Renal pelvis (tissue), 1 donor: ENCODE measurements at regions not wholly inside any gene's neighbourhood (a gene's known extent, or its start where the extent isn't known, plus 50 kb on each side); places are given as distances from the start of the nearest gene placed in this dataset.
A peak's percentile ranks its signal among the peaks of the same experiment; 100 is the strongest.
"Not testable (repeated sequence)": the region's sequence is repeated elsewhere in the genome, so short reads cannot be mapped to it uniquely, and the experiment has no call there.

ENCODE experiments used
- DNase-seq: peaks from one replicate; pipeline ENCODE4 v3.0.0-alpha.2; 2013

- no peak for DNase-seq
Measured at GRCh38 chr7:77484785-77485184, 52.3 kb upstream of the PTPN12 start.

- DNase-seq: peak; percentile 31
Measured at GRCh38 chr7:77482015-77482414, 55.1 kb upstream of the PTPN12 start.

GRCh38 chr7:77481615-77482014 lies 55.5 kb upstream of the PTPN12 start:
- no peak for DNase-seq

- DNase-seq: not testable (repeated sequence)
Measured at GRCh38 chr7:77480102-77480627, 56.9 kb upstream of the PTPN12 start.

- DNase-seq: no peak
Measured at GRCh38 chr7:77479536-77480088, 57.5 kb upstream of the PTPN12 start.

GRCh38 chr7:77476871-77477270 lies 60.2 kb upstream of the PTPN12 start:
- no peak for DNase-seq

- no peak for DNase-seq
Measured at GRCh38 chr7:77475181-77475580, 59.0 kb upstream of the GSAP start.

GRCh38 chr7:77474756-77475155 lies 58.6 kb upstream of the GSAP start:
- DNase-seq: no peak

GRCh38 chr7:77473229-77474005 lies 57.3 kb upstream of the GSAP start:
- no peak for DNase-seq

- no peak for DNase-seq
Measured at GRCh38 chr7:77469927-77470326, 53.8 kb upstream of the GSAP start.

GRCh38 chr7:77467408-77467807 lies 51.3 kb upstream of the GSAP start:
- no peak for DNase-seq

GRCh38 chr7:77466450-77466849 lies 50.3 kb upstream of the GSAP start:
- no peak for DNase-seq
